ENCODE measurements at regions not wholly inside any gene's neighbourhood (a gene's known extent, or its start where the extent isn't known, plus 50 kb on each side); places are given as distances from the start of the nearest gene placed in this dataset.

- no peak overlapping the region for H3K4me2 ChIP-seq (ENCODE audit: unreplicated experiment)
- no peaks in the 10 kb centered on the region for H3K27me3 ChIP-seq (replicated peaks; ENCODE audit: insufficient read depth)
- H3K36me3 ChIP-seq (ENCODE audit: low read depth) = no peaks in the 10 kb centered on the region
- in situ Hi-C loops (cut with MboI) = no loop called here
- no peak overlapping the region for H3K4me3 ChIP-seq
- no peak overlapping the region for H3K27ac ChIP-seq
- H2AFZ ChIP-seq = no peak overlapping the region
- H3K9ac ChIP-seq = no peak overlapping the region
- H3K9me3 ChIP-seq (ENCODE audit: low read depth) = no peaks in the 10 kb centered on the region
- H3K9me2 ChIP-seq (ENCODE audit: insufficient read depth) = no peaks in the 10 kb centered on the region; the same call in 1 of the 2 replicates
- no peak for TF ChIP-seq EZH2phosphoT487 (IDR thresholded peaks at IDR 0.05; ENCODE audit: insufficient read depth, low read depth)
- no peak for TF ChIP-seq EZH2 (IDR thresholded peaks at IDR 0.05; ENCODE audit: insufficient read depth, poor library complexity, severe bottlenecking)
- no peaks in the 10 kb centered on the region for H3F3A ChIP-seq (ENCODE audit: insufficient read depth)
- H3K79me2 ChIP-seq (ENCODE audit: insufficient read depth) = no peaks in the 10 kb centered on the region
- WGBS, 2 experiments (ENCODE audit: low coverage in 1 of 2, low lambda C conversion rate in 2 of 2, missing lambda C conversion rate in 2 of 2) = 59 to 63% methylated on average over 4 of the region's 4 CpGs
- no peaks in the 10 kb centered on the region for H4K20me1 ChIP-seq (ENCODE audit: insufficient read depth)
- H3K4me1 ChIP-seq (ENCODE audit: insufficient read depth) = peaks cover 22% of the 10 kb centered on the region
- peak; percentile 40 for DNase-seq
These were observed 440.6 kb downstream of the CETN3 start for GRCh38 chr5:89968958-89969381.

GRCh38 chr5:89967771-89968444 lies 441.6 kb downstream of the CETN3 start:
- no peaks in the 10 kb centered on the region; the same call in 1 of the 2 replicates for H3K9me2 ChIP-seq (ENCODE audit: insufficient read depth)
- no peak overlapping the region for H3K27ac ChIP-seq
- DNase-seq = peak; percentile 44
- H3K4me3 ChIP-seq = no peak overlapping the region
- peaks cover 22% of the 10 kb centered on the region for H3K4me1 ChIP-seq (ENCODE audit: insufficient read depth)
- H3K27me3 ChIP-seq (replicated peaks; ENCODE audit: insufficient read depth) = no peaks in the 10 kb centered on the region
- H2AFZ ChIP-seq = no peak overlapping the region
- no peaks in the 10 kb centered on the region for H4K20me1 ChIP-seq (ENCODE audit: insufficient read depth)
- 24 to 25% methylated on average over 1 of the region's 1 CpG for WGBS, 2 experiments (ENCODE audit: low coverage in 1 of 2, low lambda C conversion rate in 2 of 2, missing lambda C conversion rate in 2 of 2)
- H3K9ac ChIP-seq = no peak overlapping the region
- H3K4me2 ChIP-seq (ENCODE audit: unreplicated experiment) = peak overlapping the region; percentile 29
- no peak for TF ChIP-seq EZH2 (IDR thresholded peaks at IDR 0.05; ENCODE audit: insufficient read depth, poor library complexity, severe bottlenecking)
- no peaks in the 10 kb centered on the region for H3K79me2 ChIP-seq (ENCODE audit: insufficient read depth)
- in situ Hi-C loops (cut with MboI) = no loop called here
- H3K9me3 ChIP-seq (ENCODE audit: low read depth) = no peaks in the 10 kb centered on the region
- no peaks in the 10 kb centered on the region for H3F3A ChIP-seq (ENCODE audit: insufficient read depth)
- H3K36me3 ChIP-seq (ENCODE audit: low read depth) = no peaks in the 10 kb centered on the region

GRCh38 chr5:89956838-89957237 lies 452.7 kb downstream of the CETN3 start:
- Histone ChIP-seq H3K27ac (no peak overlapping the region), H3K36me3 (ENCODE audit: low read depth) (no peaks in the 10 kb centered on the region), H3K9me3 (ENCODE audit: low read depth) (no peaks in the 10 kb centered on the region), H3K4me3 (no peak overlapping the region), H3K4me2 (ENCODE audit: unreplicated experiment) (no peak overlapping the region), H3K9ac (no peak overlapping the region), H4K20me1 (ENCODE audit: insufficient read depth) (no peaks in the 10 kb centered on the region), H3K4me1 (ENCODE audit: insufficient read depth) (no peaks in the 10 kb centered on the region), H3F3A (ENCODE audit: insufficient read depth) (no peaks in the 10 kb centered on the region), H3K79me2 (ENCODE audit: insufficient read depth) (no peaks in the 10 kb centered on the region), H3K27me3 (replicated peaks; ENCODE audit: insufficient read depth) (no peaks in the 10 kb centered on the region), H2AFZ (no peak overlapping the region), H3K9me2 (ENCODE audit: insufficient read depth) (no peaks in the 10 kb centered on the region)
- no peak for DNase-seq
- TF ChIP-seq EZH2 (IDR thresholded peaks at IDR 0.05; ENCODE audit: insufficient read depth, poor library complexity, severe bottlenecking) = no peak
- in situ Hi-C loops (cut with MboI) = no loop called here
- 96 to 97% methylated on average over 1 of the region's 1 CpG for WGBS, 2 experiments (ENCODE audit: low coverage in 1 of 2, low lambda C conversion rate in 2 of 2, missing lambda C conversion rate in 2 of 2)

GRCh38 chr5:89954916-89955315 lies 454.6 kb downstream of the CETN3 start:
- in situ Hi-C loops (cut with MboI) = no loop called here

More at GRCh38 chr5:89954916-89955315, 454.6 kb downstream of the CETN3 start:
- Histone ChIP-seq H3K79me2 (ENCODE audit: insufficient read depth) (no peaks in the 10 kb centered on the region), H3K36me3 (ENCODE audit: low read depth) (no peaks in the 10 kb centered on the region), H3K9ac (no peak overlapping the region), H3K27ac (no peak overlapping the region), H3K9me2 (ENCODE audit: insufficient read depth) (no peaks in the 10 kb centered on the region), H4K20me1 (ENCODE audit: insufficient read depth) (no peaks in the 10 kb centered on the region), H3F3A (ENCODE audit: insufficient read depth) (no peaks in the 10 kb centered on the region), H3K4me2 (ENCODE audit: unreplicated experiment) (no peak overlapping the region), H3K4me3 (no peak overlapping the region), H3K9me3 (ENCODE audit: low read depth) (no peaks in the 10 kb centered on the region), H2AFZ (no peak overlapping the region), H3K27me3 (replicated peaks; ENCODE audit: insufficient read depth) (no peaks in the 10 kb centered on the region), H3K4me1 (ENCODE audit: insufficient read depth) (no peaks in the 10 kb centered on the region)
- DNase-seq = no peak
- WGBS, 2 experiments (ENCODE audit: low coverage in 1 of 2, low lambda C conversion rate in 2 of 2, missing lambda C conversion rate in 2 of 2) = 47% methylated on average over 4 of the region's 4 CpGs
- TF ChIP-seq EZH2phosphoT487 (IDR thresholded peaks at IDR 0.05; ENCODE audit: insufficient read depth, low read depth) = no peak
- no peak for TF ChIP-seq EZH2 (IDR thresholded peaks at IDR 0.05; ENCODE audit: insufficient read depth, poor library complexity, severe bottlenecking)
